Mesendoderm (in vitro differentiated cells): ENCODE measurements at regions not wholly inside any gene's neighbourhood (a gene's known extent, or its start where the extent isn't known, plus 50 kb on each side); places are given as distances from the start of the nearest gene placed in this dataset.
"Not testable (repeated sequence)": the region's sequence is repeated elsewhere in the genome, so short reads cannot be mapped to it uniquely, and the experiment has no call there.

Experiments used
- DNase-seq: peaks from one replicate; pipeline ENCODE4 v3.0.0; 2013
- H2AK5ac ChIP-seq: 2 replicates; pipeline ENCODE4 v1.6.1; 2013; ENCODE audit warnings: low read length, inconsistent platforms
- H2BK120ac ChIP-seq: 2 replicates; pipeline ENCODE4 v1.6.1; 2013; ENCODE audit warnings: low read depth, mild to moderate bottlenecking, low read length, moderate library complexity, mixed read lengths
- H2BK15ac ChIP-seq: replicated peaks from 2 replicates; pipeline ENCODE4 v1.6.1; 2013; ENCODE audit warnings: low read depth, mild to moderate bottlenecking, moderate library complexity
- H2BK5ac ChIP-seq: 2 replicates; pipeline ENCODE4 v1.6.1; 2013; ENCODE audit warnings: low read length, inconsistent platforms
- H3K18ac ChIP-seq: 2 replicates; pipeline ENCODE4 v1.6.1; 2013; ENCODE audit warnings: mild to moderate bottlenecking, low read length, mixed read lengths
- H3K23ac ChIP-seq: one replicate; pipeline ENCODE4 v1.6.1; 2013; ENCODE audit warnings: low read length
- H3K27ac ChIP-seq: 2 replicates; pipeline ENCODE4 v1.5.1; 2013; ENCODE audit warnings: low read depth, mild to moderate bottlenecking, inconsistent platforms, low read length, moderate library complexity
- H3K27me3 ChIP-seq: 2 replicates; pipeline ENCODE4 v1.6.1; 2013; ENCODE audit warnings: low read length, control low read depth, mild to moderate bottlenecking, inconsistent platforms; ENCODE audit not compliant: insufficient read depth, poor library complexity
- H3K36me3 ChIP-seq: 2 replicates; pipeline ENCODE4 v1.6.1; 2013; ENCODE audit warnings: low read length, inconsistent platforms; ENCODE audit not compliant: control insufficient read depth, insufficient read depth
- H3K4ac ChIP-seq: one replicate; pipeline ENCODE4 v1.6.1; 2013; ENCODE audit warnings: low read depth, mild to moderate bottlenecking, low read length, moderate library complexity
- H3K4me1 ChIP-seq: 2 replicates; pipeline ENCODE4 v1.6.1; 2013; ENCODE audit warnings: low read depth, low read length, inconsistent platforms; ENCODE audit not compliant: control insufficient read depth
- H3K4me2 ChIP-seq: 2 replicates; pipeline ENCODE4 v1.6.1; 2013; ENCODE audit warnings: low read length
- H3K4me3 ChIP-seq: 2 replicates; pipeline ENCODE4 v1.5.1; 2013; ENCODE audit warnings: mild to moderate bottlenecking, low read length
- H3K56ac ChIP-seq: one replicate; pipeline ENCODE4 v1.6.1; 2013; ENCODE audit warnings: low read length
- H3K79me1 ChIP-seq: 2 replicates; pipeline ENCODE4 v1.6.1; 2013; ENCODE audit warnings: low read length, inconsistent platforms
- H3K79me2 ChIP-seq: 2 replicates; pipeline ENCODE4 v1.6.1; 2013; ENCODE audit warnings: mild to moderate bottlenecking, low read length; ENCODE audit not compliant: control insufficient read depth, insufficient read depth
- H3K9ac ChIP-seq: 2 replicates; pipeline ENCODE4 v1.6.1; 2013; ENCODE audit warnings: low read length, inconsistent platforms
- H4K5ac ChIP-seq: one replicate; pipeline ENCODE4 v1.6.1; 2013; ENCODE audit warnings: low read length
- H4K8ac ChIP-seq: one replicate; pipeline ENCODE4 v1.6.1; 2013; ENCODE audit warnings: low read depth, mild to moderate bottlenecking, control low read depth, low read length, moderate library complexity
- WGBS: extraction: QIAGEN DNeasy Blood & Tissue Kit; methylation state at CpG from one replicate; pipeline ENCODE4 v1.1.7; 2013; ENCODE audit warnings: low lambda C conversion rate, missing lambda C conversion rate; ENCODE audit not compliant: insufficient coverage; ENCODE audit errors: extremely low coverage; 5-methylcytosine and 5-hydroxymethylcytosine counted together

DNA sequence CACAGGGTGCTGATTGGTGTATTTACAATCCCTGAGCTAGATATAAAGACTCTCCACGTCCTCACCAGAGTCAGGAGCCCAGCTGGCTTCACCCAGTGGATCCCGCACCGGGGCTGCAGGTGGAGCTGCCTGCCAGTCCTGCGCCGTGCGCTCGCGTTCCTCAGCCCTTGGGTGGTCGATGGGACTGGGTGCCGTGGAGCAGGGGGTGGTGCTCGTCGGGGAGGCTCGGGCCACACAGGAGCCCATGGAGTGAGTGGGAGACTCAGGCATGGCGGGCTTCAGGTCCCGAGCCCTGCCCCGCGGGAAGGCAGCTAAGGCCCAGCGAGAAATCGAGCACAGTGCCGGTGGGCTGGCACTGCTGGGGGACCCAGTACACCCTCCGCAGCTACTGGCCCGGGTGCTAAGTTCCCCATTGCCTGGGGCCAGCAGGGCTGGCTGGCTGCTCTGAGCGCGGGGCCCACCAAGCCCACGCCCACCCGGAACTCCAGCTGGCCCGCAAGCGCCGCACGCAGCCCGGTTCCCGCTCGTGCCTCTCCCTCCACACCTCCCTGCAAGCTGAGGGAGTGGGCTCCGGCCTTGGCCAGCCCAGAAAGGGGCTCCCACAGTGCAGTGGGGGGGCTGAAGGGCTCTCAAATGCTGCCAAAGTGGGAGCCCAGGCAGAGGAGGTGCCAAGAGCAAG is 66.2 kb downstream of the MAP10 start:
- not testable (repeated sequence) for H3K4ac ChIP-seq, H2BK5ac ChIP-seq, H3K79me2 ChIP-seq, H3K4me1 ChIP-seq, H3K27me3 ChIP-seq, H3K56ac ChIP-seq, H4K8ac ChIP-seq, H2BK15ac ChIP-seq, H3K27ac ChIP-seq, H3K4me2 ChIP-seq, H4K5ac ChIP-seq, H2AK5ac ChIP-seq, H3K79me1 ChIP-seq, H3K9ac ChIP-seq, H3K18ac ChIP-seq, H3K4me3 ChIP-seq, DNase-seq, H2BK120ac ChIP-seq, H3K23ac ChIP-seq, H3K36me3 ChIP-seq
- no CpG with 5 or more reads among the region's 34 CpGs for WGBS

DNA sequence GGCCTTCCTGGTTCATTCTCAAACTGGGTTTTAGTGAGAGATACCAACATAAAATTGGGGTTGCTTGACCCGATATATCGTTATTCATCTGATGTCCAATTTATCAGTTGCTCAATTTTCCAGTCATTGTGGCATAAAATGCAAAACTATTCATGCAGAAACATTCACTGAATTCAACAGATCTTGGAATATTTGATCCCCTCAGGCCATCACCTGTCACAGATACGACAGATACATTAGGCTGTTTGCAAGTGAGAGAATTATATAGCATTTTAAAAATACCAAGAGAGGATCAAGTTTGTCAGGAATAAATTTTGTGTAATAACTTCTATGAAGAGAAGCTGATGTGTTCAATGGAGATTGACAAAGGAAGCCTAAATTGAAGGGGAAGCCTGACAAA is 67.1 kb downstream of the MAP10 start:
- no peaks in the 10 kb centered on the region for H3K27me3 ChIP-seq
- no peak overlapping the region for H3K27ac ChIP-seq
- H2AK5ac ChIP-seq: no peak overlapping the region
- H3K79me2 ChIP-seq: no peaks in the 10 kb centered on the region
- no peak overlapping the region for H2BK120ac ChIP-seq
- no peak overlapping the region for H2BK15ac ChIP-seq
- no peak overlapping the region for H4K8ac ChIP-seq
- WGBS: no CpG with 5 or more reads among the region's 3 CpGs
- H3K36me3 ChIP-seq: no peaks in the 10 kb centered on the region
- H3K18ac ChIP-seq: no peak overlapping the region
- H3K9ac ChIP-seq: no peak overlapping the region
- no peaks in the 10 kb centered on the region for H3K4me1 ChIP-seq
- no peak overlapping the region for H3K4me3 ChIP-seq
- no peak overlapping the region for H3K56ac ChIP-seq
- no peak overlapping the region for H3K4ac ChIP-seq
- no peak overlapping the region for H3K23ac ChIP-seq
- DNase-seq: no peak
- H4K5ac ChIP-seq: no peak overlapping the region
- H3K4me2 ChIP-seq: no peak overlapping the region
- H3K79me1 ChIP-seq: no peaks in the 10 kb centered on the region
- no peak overlapping the region for H2BK5ac ChIP-seq

DNA sequence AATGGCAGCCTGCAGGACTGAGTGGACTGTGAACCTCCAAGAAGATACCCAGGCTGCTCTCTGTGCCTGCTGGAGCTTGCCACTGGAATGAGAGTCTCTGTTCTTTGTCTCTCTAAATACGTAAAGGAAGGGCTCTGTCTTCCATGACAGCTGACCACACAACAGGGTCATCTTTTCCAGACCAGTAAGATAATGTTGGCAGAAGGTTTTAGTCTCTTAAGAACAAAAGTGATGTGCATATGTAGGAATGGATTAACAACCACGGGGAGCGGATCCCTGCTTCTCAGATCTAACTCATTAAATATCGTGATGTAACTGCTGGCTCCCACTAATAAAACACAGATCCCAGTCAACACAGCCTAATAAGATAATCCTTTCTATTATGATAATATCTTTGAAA is 67.5 kb downstream of the MAP10 start:
- H3K27ac ChIP-seq: no peak overlapping the region
- H3K4ac ChIP-seq: no peak overlapping the region
- no peak overlapping the region for H3K18ac ChIP-seq
- H3K56ac ChIP-seq: no peak overlapping the region
- no peaks in the 10 kb centered on the region for H3K79me2 ChIP-seq
- H4K8ac ChIP-seq: no peak overlapping the region
- no peak overlapping the region for H2BK15ac ChIP-seq
- H2BK120ac ChIP-seq: no peak overlapping the region
- H3K4me2 ChIP-seq: no peak overlapping the region
- no peaks in the 10 kb centered on the region for H3K27me3 ChIP-seq
- H2AK5ac ChIP-seq: no peak overlapping the region
- DNase-seq: no peak
- WGBS: no CpG with 5 or more reads among the region's 4 CpGs
- H2BK5ac ChIP-seq: no peak overlapping the region
- no peaks in the 10 kb centered on the region for H3K79me1 ChIP-seq
- H3K4me1 ChIP-seq: no peaks in the 10 kb centered on the region
- H4K5ac ChIP-seq: no peak overlapping the region
- H3K4me3 ChIP-seq: no peak overlapping the region
- no peaks in the 10 kb centered on the region for H3K36me3 ChIP-seq
- no peak overlapping the region for H3K23ac ChIP-seq
- no peak overlapping the region for H3K9ac ChIP-seq

DNA sequence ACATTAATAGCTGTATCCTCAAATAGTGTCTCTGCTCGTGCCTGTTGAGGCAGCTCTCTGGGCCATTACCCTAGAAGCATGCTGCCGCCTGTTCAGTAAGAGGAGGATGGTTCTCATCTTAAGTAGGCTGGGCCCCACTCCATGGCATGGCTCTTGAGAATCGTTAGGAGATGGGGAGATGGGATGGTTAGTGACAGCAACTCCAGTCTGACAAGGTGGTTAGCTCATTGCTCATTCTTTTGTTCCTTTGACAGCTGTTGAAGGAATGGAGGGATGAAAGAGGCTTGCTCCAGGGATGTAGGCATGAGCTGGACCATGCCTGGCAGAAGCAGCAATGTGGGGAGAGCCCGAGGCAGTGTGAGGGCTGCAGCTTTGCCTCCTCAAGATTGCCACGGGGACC is 68.2 kb downstream of the MAP10 start:
- Histone ChIP-seq H3K4ac (no peak overlapping the region), H3K18ac (no peak overlapping the region), H3K23ac (no peak overlapping the region), H2AK5ac (no peak overlapping the region), H3K36me3 (no peaks in the 10 kb centered on the region), H4K8ac (no peak overlapping the region), H3K4me3 (no peak overlapping the region), H2BK5ac (no peak overlapping the region), H3K27ac (no peak overlapping the region), H4K5ac (no peak overlapping the region), H3K79me2 (no peaks in the 10 kb centered on the region), H3K79me1 (no peaks in the 10 kb centered on the region), H3K27me3 (no peaks in the 10 kb centered on the region), H3K56ac (no peak overlapping the region), H3K4me2 (no peak overlapping the region), H2BK120ac (no peak overlapping the region), H3K4me1 (no peaks in the 10 kb centered on the region), H3K9ac (no peak overlapping the region), H2BK15ac (no peak overlapping the region)
- WGBS: no CpG with 5 or more reads among the region's 5 CpGs
- DNase-seq: no peak

DNA sequence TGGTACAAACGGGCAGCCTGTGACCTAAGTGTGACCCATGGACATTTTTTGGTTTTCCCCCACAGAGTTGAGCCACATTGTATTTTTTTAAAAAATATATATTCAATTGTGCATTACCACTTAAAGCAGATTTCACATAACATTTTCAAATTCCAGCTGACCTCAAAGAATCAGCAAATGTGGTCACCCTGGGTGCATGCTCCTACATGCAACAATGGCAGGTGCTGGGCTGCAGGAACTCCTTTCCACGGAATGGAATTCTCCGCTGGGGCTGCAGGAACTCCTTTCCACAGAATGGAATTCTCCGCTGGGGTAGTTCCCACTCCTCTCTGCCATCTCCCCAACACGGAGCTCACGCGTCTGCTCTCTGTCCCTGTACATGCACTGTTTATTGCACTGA is 68.7 kb downstream of the MAP10 start:
- Histone ChIP-seq H2AK5ac (no peak overlapping the region), H3K23ac (no peak overlapping the region), H3K79me1 (no peaks in the 10 kb centered on the region), H3K27ac (no peak overlapping the region), H3K79me2 (no peaks in the 10 kb centered on the region), H3K4me2 (no peak overlapping the region), H3K4me1 (no peaks in the 10 kb centered on the region), H3K36me3 (no peaks in the 10 kb centered on the region), H4K5ac (no peak overlapping the region), H3K9ac (no peak overlapping the region), H4K8ac (no peak overlapping the region), H2BK120ac (no peak overlapping the region), H3K56ac (no peak overlapping the region), H3K27me3 (no peaks in the 10 kb centered on the region), H3K4ac (no peak overlapping the region), H2BK5ac (no peak overlapping the region), H2BK15ac (no peak overlapping the region), H3K4me3 (no peak overlapping the region), H3K18ac (no peak overlapping the region)
- DNase-seq: no peak
- no CpG with 5 or more reads among the region's 7 CpGs for WGBS

DNA sequence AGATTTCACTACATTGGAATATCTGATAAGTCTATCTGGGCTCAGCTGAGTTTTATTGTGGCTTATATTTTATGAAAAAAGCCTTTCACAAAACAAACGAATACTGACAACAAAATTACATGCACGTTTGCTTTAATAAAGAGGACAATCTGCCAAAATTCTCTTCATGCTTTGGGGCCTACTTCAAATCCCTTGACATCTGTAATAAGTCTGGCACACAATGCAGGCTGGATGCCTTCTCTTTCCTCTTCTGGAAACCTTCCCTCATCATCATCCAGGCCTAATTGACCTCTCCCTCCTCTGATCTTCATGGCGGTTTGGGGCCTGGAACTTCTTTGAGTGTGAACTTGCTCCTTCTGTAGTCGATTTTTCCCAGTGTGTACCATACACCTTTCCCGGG is 70.3 kb downstream of the MAP10 start:
- no CpG with 5 or more reads among the region's 5 CpGs for WGBS
- Histone ChIP-seq H2BK5ac (no peak overlapping the region), H3K23ac (no peak overlapping the region), H2BK120ac (no peak overlapping the region), H3K79me1 (no peaks in the 10 kb centered on the region), H4K5ac (no peak overlapping the region), H3K79me2 (no peaks in the 10 kb centered on the region), H2BK15ac (no peak overlapping the region), H3K9ac (no peak overlapping the region), H3K56ac (no peak overlapping the region), H3K4me1 (no peaks in the 10 kb centered on the region), H4K8ac (no peak overlapping the region), H3K4me2 (no peak overlapping the region), H3K27me3 (no peaks in the 10 kb centered on the region), H3K4ac (no peak overlapping the region), H3K36me3 (no peaks in the 10 kb centered on the region), H2AK5ac (no peak overlapping the region), H3K18ac (no peak overlapping the region), H3K4me3 (no peak overlapping the region), H3K27ac (no peak overlapping the region)
- no peak for DNase-seq
